ENCODE measurements at regions not wholly inside any gene's neighbourhood (a gene's known extent, or its start where the extent isn't known, plus 50 kb on each side); places are given as distances from the start of the nearest gene placed in this dataset.
A peak's percentile ranks its signal among the peaks of the same experiment; 100 is the strongest.

GRCh38 chr9:28053096-28053777 lies 480.0 kb upstream of the C9orf72 start:
- DNase-seq (ENCODE audit: low spot score in 2 of 2) = no peak
- H3K4me1 ChIP-seq = peaks cover 24% of the 10 kb centered on the region
- in situ Hi-C loops (cut with MboI; ENCODE audit: low sequenced_read_pairs) = loop anchor here (25.0 kb wide), 2 partner anchors 291 to 716 kb away; no protein-coding TSS in a partner anchor
- H3K9me3 ChIP-seq = no peaks in the 10 kb centered on the region
- H3K27me3 ChIP-seq (ENCODE audit: low read depth) = no peaks in the 10 kb centered on the region
- no peak overlapping the region for H3K4me3 ChIP-seq
- H3K36me3 ChIP-seq (replicated peaks) = no peaks in the 10 kb centered on the region

GRCh38 chr9:28056006-28056405 lies 482.7 kb upstream of the C9orf72 start:
- no peak overlapping the region for H3K4me3 ChIP-seq
- H3K9me3 ChIP-seq = no peaks in the 10 kb centered on the region
- H3K36me3 ChIP-seq (replicated peaks) = no peaks in the 10 kb centered on the region
- in situ Hi-C loops (cut with MboI; ENCODE audit: low sequenced_read_pairs) = loop anchor here (25.0 kb wide), 2 partner anchors 294 to 719 kb away; no protein-coding TSS in a partner anchor
- no peak for DNase-seq (ENCODE audit: low spot score in 2 of 2)
- H3K27me3 ChIP-seq (ENCODE audit: low read depth) = no peaks in the 10 kb centered on the region
- H3K4me1 ChIP-seq = peaks cover 18% of the 10 kb centered on the region

- in situ Hi-C loops (cut with MboI; ENCODE audit: low sequenced_read_pairs) = loop anchor here (25.0 kb wide), 2 partner anchors 294 to 719 kb away; no protein-coding TSS in a partner anchor
- H3K9me3 ChIP-seq = no peaks in the 10 kb centered on the region
- no peaks in the 10 kb centered on the region for H3K27me3 ChIP-seq (ENCODE audit: low read depth)
- DNase-seq (ENCODE audit: low spot score in 2 of 2) = no peak
- peaks cover 15% of the 10 kb centered on the region for H3K4me1 ChIP-seq
- no peak overlapping the region for H3K4me3 ChIP-seq
- no peaks in the 10 kb centered on the region for H3K36me3 ChIP-seq (replicated peaks)
Measured at GRCh38 chr9:28056466-28056865, 483.2 kb upstream of the C9orf72 start.

- Histone ChIP-seq H3K9me3 (no peaks in the 10 kb centered on the region), H3K4me3 (no peak overlapping the region), H3K27me3 (ENCODE audit: low read depth) (no peaks in the 10 kb centered on the region), H3K4me1 (peaks cover 8% of the 10 kb centered on the region), H3K36me3 (replicated peaks) (no peaks in the 10 kb centered on the region)
- in situ Hi-C loops (cut with MboI; ENCODE audit: low sequenced_read_pairs) = loop anchor here (25.0 kb wide), 2 partner anchors 297 to 722 kb away; no protein-coding TSS in a partner anchor
- no peak for DNase-seq (ENCODE audit: low spot score in 2 of 2)
Measured at GRCh38 chr9:28059192-28059591, 485.9 kb upstream of the C9orf72 start.

GRCh38 chr9:28064241-28064815 lies 491.0 kb upstream of the C9orf72 start:
- Histone ChIP-seq H3K4me3 (no peak overlapping the region), H3K9me3 (no peaks in the 10 kb centered on the region), H3K4me1 (peaks cover 4% of the 10 kb centered on the region; the same call in 1 of the 2 replicates), H3K27me3 (ENCODE audit: low read depth) (no peaks in the 10 kb centered on the region), H3K36me3 (replicated peaks) (no peaks in the 10 kb centered on the region)
- DNase-seq (ENCODE audit: low spot score in 2 of 2) = no peak
- in situ Hi-C loops (cut with MboI; ENCODE audit: low sequenced_read_pairs) = loop anchor here (25.0 kb wide), 2 partner anchors 302 to 727 kb away; no protein-coding TSS in a partner anchor

GRCh38 chr9:28073270-28073669 lies 500.0 kb upstream of the C9orf72 start:
- no peaks in the 10 kb centered on the region for H3K9me3 ChIP-seq
- H3K36me3 ChIP-seq (replicated peaks) = no peaks in the 10 kb centered on the region
- peak; percentile 50 to 59 for DNase-seq (ENCODE audit: low spot score in 2 of 2)
- in situ Hi-C loops (cut with MboI; ENCODE audit: low sequenced_read_pairs) = loop anchor here (25.0 kb wide), 2 partner anchors 311 to 736 kb away; no protein-coding TSS in a partner anchor
- no peaks in the 10 kb centered on the region for H3K27me3 ChIP-seq (ENCODE audit: low read depth)
- H3K4me1 ChIP-seq = no peaks in the 10 kb centered on the region
- H3K4me3 ChIP-seq = no peak overlapping the region

GRCh38 chr9:28079677-28080076 lies 506.4 kb upstream of the C9orf72 start:
- H3K4me1 ChIP-seq = no peaks in the 10 kb centered on the region
- H3K4me3 ChIP-seq = no peak overlapping the region
- in situ Hi-C loops (cut with MboI; ENCODE audit: low sequenced_read_pairs) = no loop called here
- no peaks in the 10 kb centered on the region for H3K27me3 ChIP-seq (ENCODE audit: low read depth)
- no peak for DNase-seq (ENCODE audit: low spot score in 2 of 2)
- H3K9me3 ChIP-seq = no peaks in the 10 kb centered on the region
- no peaks in the 10 kb centered on the region for H3K36me3 ChIP-seq (replicated peaks)

- Histone ChIP-seq H3K4me3 (no peak overlapping the region), H3K36me3 (replicated peaks) (no peaks in the 10 kb centered on the region), H3K4me1 (no peaks in the 10 kb centered on the region), H3K27me3 (ENCODE audit: low read depth) (no peaks in the 10 kb centered on the region), H3K9me3 (no peaks in the 10 kb centered on the region)
- in situ Hi-C loops (cut with MboI; ENCODE audit: low sequenced_read_pairs) = no loop called here
- no peak for DNase-seq (ENCODE audit: low spot score in 2 of 2)
Measured at GRCh38 chr9:28082671-28083070, 509.4 kb upstream of the C9orf72 start.

- in situ Hi-C loops (cut with MboI; ENCODE audit: low sequenced_read_pairs) = no loop called here
- no peaks in the 10 kb centered on the region for H3K27me3 ChIP-seq (ENCODE audit: low read depth)
- H3K9me3 ChIP-seq = no peaks in the 10 kb centered on the region
- H3K36me3 ChIP-seq (replicated peaks) = no peaks in the 10 kb centered on the region
- no peaks in the 10 kb centered on the region for H3K4me1 ChIP-seq
- no peak for DNase-seq (ENCODE audit: low spot score in 2 of 2)
- H3K4me3 ChIP-seq = no peak overlapping the region
Measured at GRCh38 chr9:28086881-28087280, 513.6 kb upstream of the C9orf72 start.

GRCh38 chr9:28092981-28093936 lies 520.0 kb upstream of the C9orf72 start:
- no peak for DNase-seq (ENCODE audit: low spot score in 2 of 2)
- no peaks in the 10 kb centered on the region for H3K9me3 ChIP-seq
- in situ Hi-C loops (cut with MboI; ENCODE audit: low sequenced_read_pairs) = no loop called here
- no peaks in the 10 kb centered on the region for H3K27me3 ChIP-seq (ENCODE audit: low read depth)
- H3K36me3 ChIP-seq (replicated peaks) = no peaks in the 10 kb centered on the region
- H3K4me3 ChIP-seq = no peak overlapping the region
- no peaks in the 10 kb centered on the region for H3K4me1 ChIP-seq

- DNase-seq (ENCODE audit: low spot score in 2 of 2) = no peak
- no peak overlapping the region for H3K4me3 ChIP-seq
- no peaks in the 10 kb centered on the region for H3K27me3 ChIP-seq (ENCODE audit: low read depth)
- no peaks in the 10 kb centered on the region for H3K9me3 ChIP-seq
- no peaks in the 10 kb centered on the region for H3K4me1 ChIP-seq
- H3K36me3 ChIP-seq (replicated peaks) = no peaks in the 10 kb centered on the region
- in situ Hi-C loops (cut with MboI; ENCODE audit: low sequenced_read_pairs) = no loop called here
Measured at GRCh38 chr9:28101509-28101908, 528.2 kb upstream of the C9orf72 start.

GRCh38 chr9:28105001-28105400 lies 531.7 kb upstream of the C9orf72 start:
- no peaks in the 10 kb centered on the region for H3K36me3 ChIP-seq (replicated peaks)

GRCh38 chr9:28120184-28120583 lies 546.9 kb upstream of the C9orf72 start:
- no peaks in the 10 kb centered on the region for H3K9me3 ChIP-seq
- H3K27me3 ChIP-seq (ENCODE audit: low read depth) = no peaks in the 10 kb centered on the region
- peaks cover 16% of the 10 kb centered on the region for H3K4me1 ChIP-seq
- peak; percentile 35 to 89 for DNase-seq (ENCODE audit: low spot score in 2 of 2)
- in situ Hi-C loops (cut with MboI; ENCODE audit: low sequenced_read_pairs) = no loop called here
- no peak overlapping the region for H3K4me3 ChIP-seq
- no peaks in the 10 kb centered on the region for H3K36me3 ChIP-seq (replicated peaks)

More at GRCh38 chr9:28105001-28105400, 531.7 kb upstream of the C9orf72 start:
- Histone ChIP-seq H3K4me1 (no peaks in the 10 kb centered on the region), H3K9me3 (no peaks in the 10 kb centered on the region), H3K4me3 (no peak overlapping the region), H3K27me3 (ENCODE audit: low read depth) (no peaks in the 10 kb centered on the region)
- no peak for DNase-seq (ENCODE audit: low spot score in 2 of 2)
- in situ Hi-C loops (cut with MboI; ENCODE audit: low sequenced_read_pairs) = no loop called here

All from HAP-1 (cell line).